Activated CD4-positive, alpha-beta T cell treated with anti-CD3 and anti-CD28 coated beads for 36 hours (primary cell): ENCODE measurements at regions not wholly inside any gene's neighbourhood (a gene's known extent, or its start where the extent isn't known, plus 50 kb on each side); places are given as distances from the start of the nearest gene placed in this dataset.

Experiments used
- ATAC-seq: fragments of 200-7000 bp; cut with Tn5 transposase; one replicate; pipeline ENCODE4 v1.10.0; 2021; ENCODE audit warnings: mild to moderate bottlenecking, moderate library complexity
- CTCF ChIA-PET: fragments of 350-600 bp; sonication (Branson Sonifier 250); formaldehyde crosslinking; loops from one replicate; lab custom pipeline; 2021; ENCODE audit warnings: antibody characterized with exemption; lab: Charles Lee
- POLR2A ChIA-PET: fragments of 350-600 bp; sonication (Branson Sonifier 250); formaldehyde crosslinking; loops from one replicate; lab custom pipeline; 2021; ENCODE audit warnings: antibody characterized with exemption, inconsistent platforms; lab: Charles Lee
- DNase-seq: peaks from one replicate; pipeline ENCODE4 v3.0.0-alpha.2; 2020
- H3K27ac Mint-ChIP-seq: one replicate; pipeline ENCODE4 v1.8.0; 2021; ENCODE audit warnings: mixed read lengths
- H3K27me3 Mint-ChIP-seq: one replicate; pipeline ENCODE4 v1.8.0; 2021; ENCODE audit warnings: mixed read lengths
- H3K36me3 Mint-ChIP-seq: one replicate; pipeline ENCODE4 v1.8.0; 2021; ENCODE audit warnings: low read depth, mixed read lengths
- H3K4me1 Mint-ChIP-seq: one replicate; pipeline ENCODE4 v1.8.0; 2021; ENCODE audit warnings: mixed read lengths
- H3K4me3 Mint-ChIP-seq: one replicate; pipeline ENCODE4 v1.8.0; 2021; ENCODE audit warnings: mild to moderate bottlenecking, moderate library complexity, mixed read lengths
- H3K9me3 Mint-ChIP-seq: one replicate; pipeline ENCODE4 v1.8.0; 2021; ENCODE audit warnings: low read depth, mixed read lengths
- intact Hi-C, 2 experiments: fragments of 100-400 bp; cut with DNase I in 1 of 2; cut with micrococcal nuclease in 1 of 2; formaldehyde crosslinking; loops; one replicate each; pipeline versions ENCODE4 v1.14.2 to v1.15.1; 2022 to 2024; cut with DNase I, micrococcal nuclease

- Mint-ChIP-seq H3K27ac (no peak overlapping the region), H3K9me3 (no peaks in the 10 kb centered on the region), H3K4me3 (no peak overlapping the region), H3K27me3 (peaks cover 2% of the 10 kb centered on the region), H3K4me1 (peaks cover 3% of the 10 kb centered on the region), H3K36me3 (no peaks in the 10 kb centered on the region)
- CTCF ChIA-PET: no interaction called here
- intact Hi-C loops: no loop called here
- no peak for DNase-seq
- ATAC-seq: no peak
- POLR2A ChIA-PET: no interaction called here
Measured at GRCh38 chr1:94609619-94610018, 68.1 kb upstream of the F3 start.

DNA sequence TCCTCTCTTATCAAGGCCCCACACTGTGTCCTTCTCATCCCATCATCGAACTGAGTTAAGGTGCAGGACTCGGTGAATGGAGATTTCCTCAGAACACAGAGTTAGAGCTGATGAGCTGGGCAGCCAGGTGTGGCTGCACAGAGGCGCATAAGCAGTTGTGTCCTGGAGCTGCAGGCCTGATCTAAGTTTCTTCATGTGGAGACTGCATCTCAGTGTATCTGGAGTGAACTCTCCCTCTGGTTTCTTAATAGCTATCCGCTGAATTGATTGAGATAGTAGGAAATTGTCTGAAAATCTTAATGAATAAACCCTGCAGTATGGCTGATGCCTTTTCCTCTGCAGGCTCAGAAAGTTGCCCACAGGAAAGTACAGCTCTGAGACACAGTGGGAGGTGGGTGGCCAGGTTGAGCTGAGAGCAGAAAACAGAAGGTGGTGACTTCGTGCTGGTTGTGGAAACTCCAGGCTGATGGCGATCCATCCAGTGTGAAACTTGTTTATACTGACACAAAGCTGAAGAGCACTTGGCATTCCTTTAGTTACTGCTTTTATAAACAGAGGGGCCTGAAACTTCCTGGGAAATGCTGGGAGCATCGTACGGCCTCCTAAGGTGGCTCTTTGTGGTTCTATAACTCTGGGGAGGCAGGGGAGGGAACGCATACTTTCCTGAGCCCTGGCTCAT is 67.4 kb upstream of the F3 start:
- intact Hi-C loops: no loop called here
- ChIA-PET POLR2A (interaction anchor here (0.6 kb wide), 1 partner anchor 1077 kb away, joined by 8 read pairs; no protein-coding TSS in a partner anchor), CTCF (no interaction called here)
- H3K9me3 Mint-ChIP-seq: no peaks in the 10 kb centered on the region
- DNase-seq (no peak), ATAC-seq (no peak)
- H3K4me1 Mint-ChIP-seq: peaks cover 3% of the 10 kb centered on the region
- no peaks in the 10 kb centered on the region for H3K36me3 Mint-ChIP-seq
- peaks cover 2% of the 10 kb centered on the region for H3K27me3 Mint-ChIP-seq
- no peak overlapping the region for H3K4me3 Mint-ChIP-seq
- no peak overlapping the region for H3K27ac Mint-ChIP-seq

- ATAC-seq (no peak), DNase-seq (no peak)
- Mint-ChIP-seq H3K4me3 (no peak overlapping the region), H3K27me3 (peaks cover 8% of the 10 kb centered on the region), H3K36me3 (no peaks in the 10 kb centered on the region), H3K9me3 (no peaks in the 10 kb centered on the region), H3K4me1 (peaks cover 3% of the 10 kb centered on the region), H3K27ac (no peak overlapping the region)
- POLR2A ChIA-PET: interaction anchor here (0.6 kb wide), 1 partner anchor 1076 kb away, joined by 8 read pairs; no protein-coding TSS in a partner anchor
- CTCF ChIA-PET: no interaction called here
- intact Hi-C loops: no loop called here
Measured at GRCh38 chr1:94608142-94608851, 66.7 kb upstream of the F3 start.

DNA sequence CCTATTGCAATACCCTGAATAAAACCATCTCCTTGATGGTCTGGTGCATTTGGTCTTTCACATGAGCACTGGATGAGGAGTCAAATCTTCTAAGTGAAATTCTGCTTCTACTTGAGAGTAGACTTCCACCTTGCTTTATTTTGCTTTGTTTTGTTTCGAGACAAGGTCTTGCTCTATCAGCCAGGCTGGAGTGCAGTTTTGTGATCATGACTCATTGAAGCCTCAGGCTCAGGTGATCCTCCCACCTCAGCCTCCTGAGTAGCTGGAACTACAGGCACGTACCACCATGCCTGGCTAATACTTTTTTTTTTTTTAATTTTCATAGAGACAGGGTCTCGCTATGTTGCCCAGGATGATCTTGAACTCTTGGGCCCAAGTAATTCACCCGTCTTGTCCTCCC is 65.8 kb upstream of the F3 start:
- H3K27ac Mint-ChIP-seq: no peak overlapping the region
- no peak overlapping the region for H3K4me3 Mint-ChIP-seq
- DNase-seq (no peak), ATAC-seq (no peak)
- H3K9me3 Mint-ChIP-seq: no peaks in the 10 kb centered on the region
- POLR2A ChIA-PET: no interaction called here
- peaks cover 9% of the 10 kb centered on the region for H3K27me3 Mint-ChIP-seq
- no peaks in the 10 kb centered on the region for H3K36me3 Mint-ChIP-seq
- no peaks in the 10 kb centered on the region for H3K4me1 Mint-ChIP-seq
- CTCF ChIA-PET: no interaction called here
- intact Hi-C loops: no loop called here

DNA sequence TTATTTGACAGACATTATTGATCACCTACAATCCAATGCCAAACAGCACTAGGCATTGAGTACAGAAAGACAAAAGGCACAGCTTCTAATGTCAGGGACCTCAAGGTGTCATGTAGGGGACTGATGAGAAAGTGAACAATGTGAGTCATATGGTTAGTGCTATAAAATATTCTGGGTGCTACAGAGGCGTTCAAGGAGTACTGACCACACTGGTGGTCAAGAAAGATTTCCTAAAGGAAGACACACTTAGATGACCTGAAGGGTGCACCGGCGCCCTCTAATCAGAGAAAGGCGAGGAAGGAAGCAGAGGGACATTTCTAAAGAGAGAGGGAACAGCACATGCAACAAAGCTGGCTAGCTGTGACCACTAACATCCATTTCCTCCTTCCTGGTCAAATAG is 64.9 kb upstream of the F3 start:
- H3K27me3 Mint-ChIP-seq: peaks cover 9% of the 10 kb centered on the region
- H3K27ac Mint-ChIP-seq: no peak overlapping the region
- no peaks in the 10 kb centered on the region for H3K9me3 Mint-ChIP-seq
- peaks cover 2% of the 10 kb centered on the region for H3K4me1 Mint-ChIP-seq
- no peak for DNase-seq
- H3K4me3 Mint-ChIP-seq: no peak overlapping the region
- intact Hi-C loops: no loop called here
- H3K36me3 Mint-ChIP-seq: no peaks in the 10 kb centered on the region
- ChIA-PET POLR2A (no interaction called here), CTCF (no interaction called here)
- ATAC-seq: no peak

DNA sequence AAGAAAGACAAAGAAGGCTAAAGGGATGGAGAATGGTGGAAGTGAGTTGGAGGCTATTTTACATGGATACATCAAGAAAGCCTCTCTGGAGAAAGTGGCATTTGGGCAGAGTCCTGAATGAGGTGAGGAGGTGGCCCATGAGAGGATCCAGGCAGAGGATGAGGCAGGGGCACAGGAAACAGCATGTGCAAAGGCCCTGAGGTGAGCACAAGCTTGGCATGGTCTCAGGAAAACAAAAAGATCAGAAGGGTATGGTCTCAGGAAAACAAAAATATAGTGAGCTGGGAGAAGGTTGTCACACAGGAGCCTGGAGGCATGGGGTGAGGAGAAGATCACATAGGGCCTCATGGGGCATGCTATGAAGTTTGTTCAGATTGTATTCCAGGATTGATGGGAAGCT is 62.1 kb upstream of the F3 start:
- no peak for DNase-seq
- H3K4me3 Mint-ChIP-seq: no peak overlapping the region
- CTCF ChIA-PET: no interaction called here
- H3K36me3 Mint-ChIP-seq: no peaks in the 10 kb centered on the region
- H3K27me3 Mint-ChIP-seq: peaks cover 13% of the 10 kb centered on the region
- POLR2A ChIA-PET: no interaction called here
- H3K4me1 Mint-ChIP-seq: peaks cover 2% of the 10 kb centered on the region
- intact Hi-C loops: no loop called here
- H3K27ac Mint-ChIP-seq: no peak overlapping the region
- H3K9me3 Mint-ChIP-seq: no peaks in the 10 kb centered on the region
- ATAC-seq: no peak

DNA sequence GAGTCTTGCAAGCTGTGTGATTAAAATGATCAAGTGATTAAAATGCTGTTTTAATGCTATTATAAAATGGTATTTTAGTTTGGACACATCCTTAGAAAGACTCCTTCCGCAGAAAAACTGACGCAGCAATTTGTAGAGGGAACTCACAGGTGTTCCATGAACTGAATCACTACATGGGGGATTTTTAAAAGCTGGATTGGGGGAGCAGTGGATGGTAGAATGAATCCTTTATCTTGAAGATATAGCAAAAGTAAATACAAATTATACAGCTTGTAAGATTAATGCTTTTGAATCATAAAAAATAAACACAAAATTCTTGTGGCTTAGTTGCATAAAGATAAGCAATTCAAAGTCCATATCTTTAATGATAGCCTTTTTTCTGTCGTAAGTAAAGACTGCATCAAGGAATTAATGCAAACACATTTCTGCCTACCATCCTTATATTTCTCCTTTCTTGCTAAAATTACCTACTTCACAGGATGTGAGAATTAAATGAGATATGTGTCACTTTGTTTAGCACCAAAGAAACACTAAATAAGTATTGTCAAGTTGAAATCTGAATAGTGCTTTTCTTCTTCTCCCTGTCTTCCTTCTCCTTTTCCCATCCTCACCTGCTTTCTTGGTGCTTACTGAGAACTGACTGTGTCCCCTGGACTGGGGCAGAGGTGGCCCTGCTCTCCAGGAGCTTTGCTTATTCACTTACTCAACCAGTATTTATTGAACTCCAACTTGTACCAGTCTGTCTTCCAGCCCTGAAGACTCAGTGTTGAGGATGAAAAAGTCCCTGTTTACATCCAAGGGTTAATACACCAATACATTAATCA is 61.5 kb upstream of the F3 start:
- Mint-ChIP-seq H3K27ac (no peak overlapping the region), H3K27me3 (peaks cover 13% of the 10 kb centered on the region), H3K9me3 (no peaks in the 10 kb centered on the region), H3K4me3 (no peak overlapping the region), H3K4me1 (peaks cover 2% of the 10 kb centered on the region), H3K36me3 (no peaks in the 10 kb centered on the region)
- ATAC-seq: no peak
- DNase-seq: no peak
- POLR2A ChIA-PET: no interaction called here
- intact Hi-C loops: no loop called here
- CTCF ChIA-PET: no interaction called here

DNA sequence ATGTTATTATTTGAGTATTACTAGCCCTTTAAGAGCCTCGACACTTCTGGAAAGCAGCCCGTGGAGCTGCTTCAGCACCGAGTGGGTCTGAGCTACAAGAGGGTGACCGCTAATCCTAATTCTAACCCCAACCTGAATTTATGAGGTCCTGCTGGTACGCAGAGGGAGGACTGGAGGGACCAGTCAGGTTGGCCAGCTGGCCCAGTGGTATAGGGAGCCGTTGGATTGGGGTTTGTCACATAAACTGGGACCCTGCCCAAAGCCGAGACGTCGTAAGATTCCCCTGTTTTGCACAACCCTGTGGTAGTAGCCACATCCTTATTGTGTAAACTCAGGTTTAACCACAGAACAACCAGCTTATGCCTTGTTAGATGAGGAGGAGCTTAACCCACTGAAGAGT is 60.8 kb upstream of the F3 start:
- H3K4me3 Mint-ChIP-seq: no peak overlapping the region
- H3K27ac Mint-ChIP-seq: no peak overlapping the region
- no peaks in the 10 kb centered on the region for H3K36me3 Mint-ChIP-seq
- no peak for DNase-seq
- intact Hi-C loops: no loop called here
- ChIA-PET POLR2A (no interaction called here), CTCF (no interaction called here)
- peaks cover 13% of the 10 kb centered on the region for H3K27me3 Mint-ChIP-seq
- no peaks in the 10 kb centered on the region for H3K9me3 Mint-ChIP-seq
- ATAC-seq: no peak
- H3K4me1 Mint-ChIP-seq: peaks cover 2% of the 10 kb centered on the region

GRCh38 chr1:94600556-94600955 is 59.0 kb upstream of the F3 start:
- no peak for DNase-seq
- ATAC-seq: no peak

DNA sequence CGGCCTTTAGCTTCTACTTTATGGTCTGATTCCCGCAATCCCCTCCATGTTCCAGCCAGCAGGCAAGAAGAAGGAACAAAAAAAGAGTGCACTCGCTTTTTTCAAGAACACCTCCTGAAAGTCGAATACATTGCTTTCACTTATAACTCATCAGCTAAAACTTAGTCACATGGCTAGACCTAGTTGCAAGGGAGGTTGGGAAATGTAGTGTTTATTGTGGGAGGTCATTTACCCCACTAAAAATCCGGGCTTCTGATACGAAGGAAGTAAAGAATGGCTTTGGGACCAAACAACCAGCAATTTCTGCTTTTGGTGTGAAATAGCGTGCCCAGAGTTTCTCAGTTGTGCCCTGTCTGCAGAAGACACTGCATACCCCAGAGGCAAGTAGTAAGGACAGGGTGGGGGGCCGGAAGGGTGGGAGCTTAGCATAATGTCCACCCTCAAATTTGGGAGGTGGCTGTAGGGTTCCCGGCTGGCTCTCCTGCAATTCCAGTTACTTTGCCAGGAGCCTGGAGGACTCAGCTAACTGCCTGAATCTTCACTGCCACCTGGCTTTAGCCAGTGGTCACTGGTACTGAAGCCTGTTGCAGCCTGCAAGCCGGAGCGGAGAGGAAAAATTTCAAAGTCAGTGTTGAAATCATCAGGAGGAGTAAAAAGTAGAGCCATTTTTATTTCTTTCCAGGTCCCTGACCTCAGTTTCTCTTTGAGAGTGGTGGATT is 57.7 kb upstream of the F3 start:
- Mint-ChIP-seq H3K27ac (no peak overlapping the region), H3K36me3 (no peaks in the 10 kb centered on the region), H3K4me3 (no peak overlapping the region), H3K4me1 (peaks cover 2% of the 10 kb centered on the region), H3K27me3 (peaks cover 11% of the 10 kb centered on the region), H3K9me3 (no peaks in the 10 kb centered on the region)
- ATAC-seq: no peak
- intact Hi-C loops: no loop called here
- ChIA-PET POLR2A (no interaction called here), CTCF (interaction anchor here (0.7 to 0.8 kb wide), 2 partner anchors 17 to 1040 kb away, joined by 3 to 4 read pairs; no protein-coding TSS in a partner anchor)
- DNase-seq: no peak

More at GRCh38 chr1:94600556-94600955, 59.0 kb upstream of the F3 start:
- ChIA-PET CTCF (no interaction called here), POLR2A (no interaction called here)
- H3K27ac Mint-ChIP-seq: no peak overlapping the region
- no peaks in the 10 kb centered on the region for H3K9me3 Mint-ChIP-seq
- peaks cover 13% of the 10 kb centered on the region for H3K27me3 Mint-ChIP-seq
- H3K4me1 Mint-ChIP-seq: peaks cover 2% of the 10 kb centered on the region
- H3K36me3 Mint-ChIP-seq: no peaks in the 10 kb centered on the region
- no peak overlapping the region for H3K4me3 Mint-ChIP-seq
- intact Hi-C loops: no loop called here

DNA sequence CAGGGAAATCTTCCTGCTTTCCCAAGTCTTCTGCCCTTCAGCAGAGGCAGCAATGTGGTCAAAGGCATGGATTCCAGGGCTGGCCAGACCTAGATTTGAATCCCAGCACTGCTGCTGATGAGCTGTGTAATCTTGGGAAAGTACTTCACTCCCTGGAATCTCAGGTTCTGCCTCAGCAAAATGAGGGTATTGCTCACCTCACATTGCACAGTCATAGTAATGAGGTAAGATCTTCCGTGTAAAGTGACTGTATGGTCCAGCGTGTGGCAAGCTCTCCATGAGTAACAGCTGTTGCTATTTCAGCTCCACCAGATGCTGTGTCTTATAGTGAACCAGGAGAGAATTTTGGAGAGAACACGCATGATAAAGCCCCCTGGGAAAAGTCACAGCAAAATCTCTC is 56.1 kb upstream of the F3 start:
- H3K27me3 Mint-ChIP-seq: peaks cover 4% of the 10 kb centered on the region
- no peak for DNase-seq
- ChIA-PET POLR2A (no interaction called here), CTCF (no interaction called here)
- no peak for ATAC-seq
- no peak overlapping the region for H3K27ac Mint-ChIP-seq
- H3K9me3 Mint-ChIP-seq: no peaks in the 10 kb centered on the region
- no peak overlapping the region for H3K4me3 Mint-ChIP-seq
- intact Hi-C loops: no loop called here
- H3K4me1 Mint-ChIP-seq: peaks cover 2% of the 10 kb centered on the region
- H3K36me3 Mint-ChIP-seq: no peaks in the 10 kb centered on the region
